H1 (cell line): ENCODE measurements at regions not wholly inside any gene's neighbourhood (a gene's known extent, or its start where the extent isn't known, plus 50 kb on each side); places are given as distances from the start of the nearest gene placed in this dataset.
A peak's percentile ranks its signal among the peaks of the same experiment; 100 is the strongest.

ENCODE experiments used
- CTCF ChIA-PET: fragments of 300-600 bp; sonication (Branson Sonifier 250); formaldehyde crosslinking; loops from one replicate; lab custom pipeline; 2021; ENCODE audit not compliant: partially characterized antibody; lab: Charles Lee
- POLR2A ChIA-PET: fragments of 300-600 bp; sonication (Branson Sonifier 250); formaldehyde crosslinking; loops from one replicate; lab custom pipeline; 2021; ENCODE audit warnings: inconsistent platforms; ENCODE audit not compliant: partially characterized antibody; lab: Charles Lee
- DNase-seq, 2 experiments: peaks; one replicate each; pipeline versions ENCODE4 v3.0.0 to v3.0.0-alpha.2; 2010 to 2022; ENCODE audit warnings: low spot score in 2 of 2, low read depth in 1 of 2, mixed read lengths in 1 of 2
- FAIRE-seq: peaks from 2 replicates; lab custom pipeline; 2011; peaks lifted over from hg19 to GRCh38; lab: Jason Lieb, UNC
- H2AFZ ChIP-seq: 2 replicates; pipeline ENCODE4 v1.8.1; 2012; ENCODE audit warnings: low read length, inconsistent platforms
- H2AK5ac ChIP-seq: 2 replicates; pipeline ENCODE4 v1.6.1; 2013; ENCODE audit warnings: low read depth, low read length
- H2BK120ac ChIP-seq: replicated peaks from 2 replicates; pipeline ENCODE3; 2013; ENCODE audit warnings: low read depth, low read length, inconsistent platforms
- H2BK12ac ChIP-seq: 2 replicates; pipeline ENCODE4 v1.6.1; 2013; ENCODE audit warnings: low read depth, low read length
- H2BK15ac ChIP-seq: 2 replicates; pipeline ENCODE4 v1.6.1; 2013; ENCODE audit warnings: low read length
- H2BK20ac ChIP-seq: 2 replicates; pipeline ENCODE4 v1.6.1; 2013; ENCODE audit warnings: low read length
- H2BK5ac ChIP-seq: 2 replicates; pipeline ENCODE4 v1.6.1; 2013; ENCODE audit warnings: low read depth, low read length
- H3K14ac ChIP-seq: 2 replicates; pipeline ENCODE4 v1.6.1; 2013; ENCODE audit warnings: inconsistent platforms; ENCODE audit not compliant: insufficient read length
- H3K18ac ChIP-seq: 2 replicates; pipeline ENCODE4 v1.6.1; 2013; ENCODE audit warnings: low read length; ENCODE audit errors: extremely low read depth
- H3K23ac ChIP-seq: 2 replicates; pipeline ENCODE4 v1.6.1; 2013; ENCODE audit warnings: inconsistent platforms; ENCODE audit not compliant: insufficient read length
- H3K23me2 ChIP-seq: 2 replicates; pipeline ENCODE4 v1.6.1; 2013; ENCODE audit warnings: low read depth, low read length
- H3K27ac ChIP-seq: 2 replicates; pipeline ENCODE4 v1.6.1; 2011; ENCODE audit warnings: low read depth, low read length, inconsistent platforms
- H3K27me3 ChIP-seq, 4 experiments: replicated peaks in 1 of 4; 1 replicate in 1 of 4; 2 replicates in 3 of 4; pipeline versions ENCODE4 v1.6.1 to v1.8.1; 2011 to 2013; ENCODE audit warnings: low read length in 3 of 4, mild to moderate bottlenecking in 3 of 4, inconsistent platforms in 2 of 4, mixed read lengths in 2 of 4, moderate library complexity in 1 of 4; ENCODE audit not compliant: control insufficient read depth in 3 of 4, insufficient read depth in 3 of 4; ENCODE audit errors: extremely low read depth in 1 of 4
- H3K36me3 ChIP-seq, 4 experiments: 2 replicates each; pipeline versions ENCODE4 v1.6.1 to v1.8.1; 2011 to 2013; ENCODE audit warnings: mild to moderate bottlenecking in 4 of 4, low read length in 3 of 4, moderate library complexity in 2 of 4, control low read depth in 1 of 4, inconsistent platforms in 1 of 4; ENCODE audit not compliant: insufficient read depth in 4 of 4, control insufficient read depth in 2 of 4
- H3K4ac ChIP-seq: replicated peaks from 2 replicates; pipeline ENCODE3; 2013; ENCODE audit warnings: low read length, low read depth, mixed read lengths, inconsistent platforms; ENCODE audit not compliant: insufficient read length
- H3K4me1 ChIP-seq, 4 experiments: replicated peaks in 1 of 4; 1 replicate in 1 of 4; 2 replicates in 3 of 4; pipeline versions ENCODE4 v1.6.1 to v1.8.1; 2011 to 2013; ENCODE audit warnings: low read length in 3 of 4, inconsistent platforms in 2 of 4, mixed read lengths in 1 of 4; ENCODE audit not compliant: insufficient read depth in 4 of 4, control insufficient read depth in 3 of 4
- H3K4me2 ChIP-seq, 2 experiments: 2 replicates each; pipeline versions ENCODE4 v1.6.1 to v1.8.1; 2011 to 2013; ENCODE audit warnings: low read depth in 2 of 2, low read length in 2 of 2, control low read depth in 1 of 2, inconsistent platforms in 1 of 2, mild to moderate bottlenecking in 1 of 2; ENCODE audit not compliant: insufficient read depth in 1 of 2
- H3K4me3 ChIP-seq, 4 experiments: fragments of 200-600, 300-600 bp in 1 of 4; sonication (generic), shearing (Covaris generic), sonication (Bioruptor Twin) in 1 of 4; 2 replicates each; pipeline versions ENCODE4 v1.5.1 to v1.8.1; 2011 to 2016; ENCODE audit warnings: low read length in 4 of 4, low read depth in 3 of 4, control low read depth in 2 of 4, inconsistent platforms in 2 of 4, mild to moderate bottlenecking in 2 of 4, mixed read lengths in 1 of 4, moderate library complexity in 1 of 4; ENCODE audit not compliant: insufficient read depth in 2 of 4; ENCODE audit errors: extremely low read depth in 1 of 4
- H3K56ac ChIP-seq: replicated peaks from 2 replicates; pipeline ENCODE3; 2013; ENCODE audit warnings: low read depth, mild to moderate bottlenecking, mixed read lengths, low read length, inconsistent platforms; ENCODE audit not compliant: insufficient read length
- H3K79me1 ChIP-seq: 2 replicates; pipeline ENCODE4 v1.6.1; 2013; ENCODE audit warnings: low read depth, low read length, control low read depth
- H3K79me2 ChIP-seq, 2 experiments: 2 replicates each; pipeline versions ENCODE4 v1.6.1 to v1.8.1; 2012 to 2013; ENCODE audit warnings: low read length in 2 of 2, mild to moderate bottlenecking in 2 of 2, inconsistent platforms in 1 of 2; ENCODE audit not compliant: insufficient read depth in 2 of 2, control insufficient read depth in 1 of 2
- H3K9ac ChIP-seq, 4 experiments: replicated peaks in 1 of 4; 1 replicate in 1 of 4; 2 replicates in 3 of 4; pipeline versions ENCODE4 v1.6.1 to v1.8.1; 2011 to 2013; ENCODE audit warnings: low read depth in 3 of 4, low read length in 3 of 4, control low read depth in 2 of 4, mild to moderate bottlenecking in 2 of 4, moderate library complexity in 2 of 4, inconsistent platforms in 1 of 4; ENCODE audit errors: extremely low read depth in 1 of 4
- H3K9me3 ChIP-seq, 2 experiments: 2 replicates each; pipeline versions ENCODE4 v1.6.1 to v1.8.1; 2012 to 2013; ENCODE audit warnings: mild to moderate bottlenecking in 2 of 2, moderate library complexity in 2 of 2, control low read depth in 1 of 2, inconsistent platforms in 1 of 2, low read depth in 1 of 2, low read length in 1 of 2, mixed read lengths in 1 of 2; ENCODE audit not compliant: insufficient read depth in 2 of 2
- H4K20me1 ChIP-seq, 2 experiments: replicated peaks in 1 of 2; 2 replicates each; pipeline versions ENCODE3 to v1.8.1; 2011 to 2013; ENCODE audit warnings: inconsistent platforms in 2 of 2, low read length in 2 of 2, mild to moderate bottlenecking in 1 of 2; ENCODE audit not compliant: insufficient read depth in 2 of 2, control insufficient read depth in 1 of 2
- H4K5ac ChIP-seq: 2 replicates; pipeline ENCODE4 v1.6.1; 2013; ENCODE audit warnings: low read length, low read depth, mixed read lengths, inconsistent platforms; ENCODE audit not compliant: insufficient read length
- H4K8ac ChIP-seq: 2 replicates; pipeline ENCODE4 v1.8.0; 2013; ENCODE audit warnings: mild to moderate bottlenecking, moderate library complexity, low read length, inconsistent platforms; ENCODE audit not compliant: insufficient read depth; ENCODE audit errors: extremely low read depth
- H4K91ac ChIP-seq: replicated peaks from 2 replicates; pipeline ENCODE3; 2013; ENCODE audit warnings: low read length, mixed read lengths, inconsistent platforms; ENCODE audit not compliant: insufficient read length
- POLR2A ChIP-seq, 2 experiments: IDR thresholded peaks; 1 replicate in 1 of 2; 2 replicates in 1 of 2; pipeline ENCODE4 v1.6.1; 2011; ENCODE audit warnings: low read depth in 2 of 2, low read length in 2 of 2, mild to moderate bottlenecking in 2 of 2; ENCODE audit errors: control extremely low read depth in 1 of 2
- POLR2AphosphoS5 ChIP-seq: IDR thresholded peaks from 2 replicates; pipeline ENCODE4 v1.6.1; 2011; ENCODE audit warnings: low read depth, low read length
- TAF1 ChIP-seq: IDR thresholded peaks from 2 replicates; pipeline ENCODE4 v1.6.1; 2011; ENCODE audit warnings: mild to moderate bottlenecking, low read depth, low read length
- WGBS, 2 experiments: shearing (Covaris generic) in 1 of 2; methylation state at CpG; one replicate each; pipeline versions ENCODE4 v1.1.6 to v1.1.7; 2013 to 2015; ENCODE audit warnings: low lambda C conversion rate in 2 of 2, mixed read lengths in 2 of 2, inconsistent platforms in 1 of 2, low coverage in 1 of 2, missing lambda C conversion rate in 1 of 2; ENCODE audit not compliant: insufficient replicate concordance in 2 of 2, insufficient coverage in 1 of 2, insufficient read length in 1 of 2; ENCODE audit errors: extremely low coverage in 1 of 2, missing lambda C conversion rate in 1 of 2; 5-methylcytosine and 5-hydroxymethylcytosine counted together

- Histone ChIP-seq H3K18ac (peak overlapping the region; percentile 87), H3K14ac (no peak overlapping the region), H3K4me1 (peaks cover 3 to 35% (median 27%) of the 10 kb centered on the region in 4 experiments), H3K9me3 (no peaks in the 10 kb centered on the region), H3K27ac (peak overlapping the region; percentile 86; the same call in 1 of the 2 replicates), H4K8ac (peak overlapping the region; percentile 96), H2BK12ac (peak overlapping the region; percentile 50; the same call in 1 of the 2 replicates), H3K4me2 (peak overlapping the region; percentile 64 to 84), H2BK5ac (peak overlapping the region; percentile 95), H4K20me1 (no peaks in the 10 kb centered on the region), H3K23ac (no peak overlapping the region), H3K79me2 (peaks cover 0 to 31% of the 10 kb centered on the region in 2 experiments; a peak in 2 of 4 replicates), H3K56ac (peak overlapping the region; percentile 82), H3K4ac (peak overlapping the region; percentile 91), H4K5ac (peak overlapping the region; percentile 92), H3K4me3 (peak overlapping the region; percentile 23 to 59 (median 34)), H2BK120ac (peak overlapping the region; percentile 96), H3K36me3 (no peaks in the 10 kb centered on the region), H2AK5ac (peak overlapping the region; percentile 65; the same call in 1 of the 2 replicates), H4K91ac (peak overlapping the region; percentile 97), H3K9ac (peak overlapping the region; percentile 37 to 78 (median 67)), H2BK15ac (no peak overlapping the region), H2AFZ (no peak overlapping the region), H3K23me2 (peaks cover 4% of the 10 kb centered on the region; the same call in 1 of the 2 replicates), H3K79me1 (no peaks in the 10 kb centered on the region), H3K27me3 (peaks cover 0 to 7% (median 0%) of the 10 kb centered on the region in 4 experiments; a peak in 4 of 7 replicates), H2BK20ac (no peak overlapping the region)
- FAIRE-seq: no peak
- TF ChIP-seq POLR2AphosphoS5 (peak; percentile 45; the same call in 1 of the 2 replicates), POLR2A (IDR thresholded peaks at IDR 0.05; ENCODE audit: control extremely low read depth in 1 of 2, low read depth in 2 of 2, low read length in 2 of 2) (0 out of 3 replicates have a peak, but pooled peaks of 1 of the 2 experiments have one; percentile 2), TAF1 (no peak)
- ChIA-PET POLR2A (interaction anchor here (1.1 to 7.0 kb wide), 16 partner anchors 9 to 352 kb away, joined by 3 to 129 read pairs (median 7); partner anchors contain the start of gene BCOR), CTCF (interaction anchor here (0.9 to 1.4 kb wide), 5 partner anchors 11 to 77 kb away, joined by 3 to 5 read pairs (median 4); no protein-coding TSS in a partner anchor)
- 1% methylated on average over 17 of the region's 39 CpGs; no CpG with 5 or more reads in 1 of the 2 experiments for WGBS, 2 experiments
- peak in 1 of 2 experiments; percentile 48 for DNase-seq
These were observed 70.8 kb upstream of the BCOR start for GRCh38 chrX:40168480-40169011.
